ENCODE measurements at regions not wholly inside any gene's neighbourhood (a gene's known extent, or its start where the extent isn't known, plus 50 kb on each side); places are given as distances from the start of the nearest gene placed in this dataset.

DNA sequence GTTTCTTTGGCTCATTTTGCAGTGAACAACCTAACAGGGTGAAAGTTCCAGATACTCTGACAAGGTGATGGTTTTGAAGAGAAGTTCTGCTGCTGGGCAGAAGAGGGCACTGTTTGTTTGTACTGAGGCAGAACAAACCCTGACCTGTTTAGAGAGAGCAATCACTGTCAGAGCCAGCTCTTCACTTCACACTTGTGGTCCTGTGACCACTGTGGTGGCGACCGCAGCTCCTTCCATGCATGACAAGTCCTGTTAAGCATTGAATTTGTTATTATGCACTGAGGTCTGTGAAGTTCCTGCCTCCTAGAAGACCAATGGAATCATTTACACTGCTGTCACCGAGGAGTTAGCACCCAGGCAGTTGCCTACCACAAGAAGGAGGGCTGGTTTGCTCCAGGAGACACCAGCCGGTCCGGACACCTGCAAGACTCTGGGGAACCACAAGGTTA, 86.6 kb downstream of the ZNF330 start:
- TF ChIP-seq EZH2 (IDR thresholded peaks at IDR 0.05; ENCODE audit: borderline replicate concordance, low read depth, low read length, severe bottlenecking): no peak
- TF ChIP-seq, protein P1, sequence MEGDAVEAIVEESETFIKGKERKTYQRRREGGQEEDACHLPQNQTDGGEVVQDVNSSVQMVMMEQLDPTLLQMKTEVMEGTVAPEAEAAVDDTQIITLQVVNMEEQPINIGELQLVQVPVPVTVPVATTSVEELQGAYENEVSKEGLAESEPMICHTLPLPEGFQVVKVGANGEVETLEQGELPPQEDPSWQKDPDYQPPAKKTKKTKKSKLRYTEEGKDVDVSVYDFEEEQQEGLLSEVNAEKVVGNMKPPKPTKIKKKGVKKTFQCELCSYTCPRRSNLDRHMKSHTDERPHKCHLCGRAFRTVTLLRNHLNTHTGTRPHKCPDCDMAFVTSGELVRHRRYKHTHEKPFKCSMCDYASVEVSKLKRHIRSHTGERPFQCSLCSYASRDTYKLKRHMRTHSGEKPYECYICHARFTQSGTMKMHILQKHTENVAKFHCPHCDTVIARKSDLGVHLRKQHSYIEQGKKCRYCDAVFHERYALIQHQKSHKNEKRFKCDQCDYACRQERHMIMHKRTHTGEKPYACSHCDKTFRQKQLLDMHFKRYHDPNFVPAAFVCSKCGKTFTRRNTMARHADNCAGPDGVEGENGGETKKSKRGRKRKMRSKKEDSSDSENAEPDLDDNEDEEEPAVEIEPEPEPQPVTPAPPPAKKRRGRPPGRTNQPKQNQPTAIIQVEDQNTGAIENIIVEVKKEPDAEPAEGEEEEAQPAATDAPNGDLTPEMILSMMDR (IDR thresholded peaks at IDR 0.05; ENCODE audit: borderline replicate concordance, extremely low read depth, low read length, poor library complexity, severe bottlenecking): peak; percentile 76

Data from DND-41 (cell line).